ENCODE measurements at regions not wholly inside any gene's neighbourhood (a gene's known extent, or its start where the extent isn't known, plus 50 kb on each side); places are given as distances from the start of the nearest gene placed in this dataset.

DNA sequence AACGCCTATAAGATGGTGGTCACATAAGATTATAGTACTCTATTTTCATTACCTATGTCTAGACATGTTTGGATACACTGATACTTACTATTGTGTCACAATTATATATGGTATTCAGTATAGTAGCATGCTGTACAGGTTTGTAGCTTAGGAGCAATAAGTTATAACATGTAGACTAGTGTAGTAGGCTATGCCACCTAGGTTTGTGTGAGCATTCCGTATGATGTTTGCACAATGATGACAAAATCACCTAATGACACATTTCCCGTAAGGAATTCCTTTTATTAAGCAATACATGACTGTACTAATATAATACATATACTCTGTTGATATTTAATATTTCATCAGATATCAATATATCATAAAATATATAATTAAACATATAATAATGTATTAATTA, 540.7 kb downstream of the BMP2 start:
- TF ChIP-seq, protein P1, sequence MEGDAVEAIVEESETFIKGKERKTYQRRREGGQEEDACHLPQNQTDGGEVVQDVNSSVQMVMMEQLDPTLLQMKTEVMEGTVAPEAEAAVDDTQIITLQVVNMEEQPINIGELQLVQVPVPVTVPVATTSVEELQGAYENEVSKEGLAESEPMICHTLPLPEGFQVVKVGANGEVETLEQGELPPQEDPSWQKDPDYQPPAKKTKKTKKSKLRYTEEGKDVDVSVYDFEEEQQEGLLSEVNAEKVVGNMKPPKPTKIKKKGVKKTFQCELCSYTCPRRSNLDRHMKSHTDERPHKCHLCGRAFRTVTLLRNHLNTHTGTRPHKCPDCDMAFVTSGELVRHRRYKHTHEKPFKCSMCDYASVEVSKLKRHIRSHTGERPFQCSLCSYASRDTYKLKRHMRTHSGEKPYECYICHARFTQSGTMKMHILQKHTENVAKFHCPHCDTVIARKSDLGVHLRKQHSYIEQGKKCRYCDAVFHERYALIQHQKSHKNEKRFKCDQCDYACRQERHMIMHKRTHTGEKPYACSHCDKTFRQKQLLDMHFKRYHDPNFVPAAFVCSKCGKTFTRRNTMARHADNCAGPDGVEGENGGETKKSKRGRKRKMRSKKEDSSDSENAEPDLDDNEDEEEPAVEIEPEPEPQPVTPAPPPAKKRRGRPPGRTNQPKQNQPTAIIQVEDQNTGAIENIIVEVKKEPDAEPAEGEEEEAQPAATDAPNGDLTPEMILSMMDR (IDR thresholded peaks at IDR 0.05): no peak

- TF ChIP-seq, protein P1 (IDR thresholded peaks at IDR 0.05): no peak
Measured at GRCh38 chr20:7313047-7313446, 545.6 kb downstream of the BMP2 start.

DNA sequence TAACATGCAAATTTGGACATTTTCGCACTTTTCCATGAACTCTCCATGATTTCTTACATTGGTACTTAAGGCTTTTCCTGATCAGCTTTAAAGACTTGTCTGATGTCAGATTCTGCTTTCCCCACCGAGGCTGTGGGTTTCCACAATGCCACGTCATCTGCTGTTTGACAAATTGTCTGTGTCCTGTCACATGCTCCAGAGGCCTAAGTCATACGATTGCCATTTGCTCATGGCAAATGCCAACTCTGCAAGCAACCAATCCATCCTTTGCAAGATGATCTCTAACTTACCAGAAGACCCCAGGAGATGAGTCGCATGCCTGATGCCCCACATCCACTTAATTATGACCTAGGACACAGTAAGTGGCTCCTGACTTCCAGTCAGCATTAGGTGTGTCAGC, 556.5 kb downstream of the BMP2 start:
- TF ChIP-seq, protein P1 (IDR thresholded peaks at IDR 0.05): no peak

DNA sequence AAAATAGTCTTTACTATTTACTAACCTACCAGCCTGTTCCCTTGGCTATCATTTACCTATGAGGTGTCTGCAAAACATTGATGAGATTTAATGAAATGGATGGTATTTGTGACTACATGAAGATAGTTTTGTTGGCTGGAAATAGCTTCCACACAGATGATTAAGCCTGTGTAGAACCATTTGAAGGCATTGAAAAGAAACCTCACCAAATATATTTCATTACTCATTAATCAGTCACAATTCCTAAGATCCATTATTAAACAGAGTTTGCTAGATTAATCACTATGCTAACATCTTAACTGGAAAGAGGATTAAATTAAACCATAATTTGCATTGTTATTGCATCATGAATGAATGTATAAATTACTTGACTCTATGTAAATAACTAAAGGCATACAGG, 560.3 kb downstream of the BMP2 start:
- TF ChIP-seq, protein P1 (IDR thresholded peaks at IDR 0.05): no peak

DNA sequence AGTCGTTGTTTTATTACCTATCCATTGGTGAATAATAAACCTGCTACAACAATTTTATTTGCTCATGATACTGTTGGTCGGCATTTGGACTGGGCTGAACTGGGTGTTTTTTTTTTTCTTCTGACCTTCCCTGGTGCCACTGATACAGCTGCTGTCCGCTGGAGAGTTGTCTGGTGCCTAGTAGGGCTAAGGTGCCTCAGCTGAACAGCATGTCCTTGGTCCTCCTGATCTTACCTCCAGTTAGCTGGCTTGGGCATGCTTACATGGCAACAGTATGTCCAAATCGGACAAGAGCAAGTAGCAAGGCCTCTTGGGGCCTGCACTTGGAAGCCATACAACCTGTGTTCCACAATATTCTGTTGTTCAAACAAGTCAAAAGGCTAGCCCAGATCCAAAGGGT, 563.4 kb downstream of the BMP2 start:
- TF ChIP-seq, protein P1 (IDR thresholded peaks at IDR 0.05): no peak

GRCh38 chr20:7332169-7332568, 564.7 kb downstream of the BMP2 start:
- TF ChIP-seq, protein P1 (IDR thresholded peaks at IDR 0.05): no peak

- TF ChIP-seq, protein P1 (IDR thresholded peaks at IDR 0.05): no peak
Measured at GRCh38 chr20:7333841-7334240, 566.4 kb downstream of the BMP2 start.

DNA sequence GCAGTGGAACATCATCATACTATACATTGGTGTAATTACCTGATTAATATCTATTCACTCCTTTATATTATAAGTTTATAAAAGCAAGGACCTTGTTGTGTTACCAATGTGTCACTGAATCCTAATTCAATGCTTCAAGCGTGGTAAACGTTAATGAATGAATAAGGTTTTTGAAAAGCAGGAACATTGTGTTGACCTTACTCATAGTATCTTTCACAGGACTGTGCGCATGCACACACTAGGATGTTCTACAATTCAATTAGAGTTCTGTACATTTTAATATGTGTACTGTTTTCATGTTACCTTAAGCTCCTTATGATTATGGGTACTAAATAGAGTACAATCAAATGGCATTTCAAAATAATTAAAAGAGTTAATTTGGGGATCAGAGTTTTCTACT, 578.5 kb downstream of the BMP2 start:
- TF ChIP-seq, protein P1 (IDR thresholded peaks at IDR 0.05): no peak
